ENCODE measurements at regions not wholly inside any gene's neighbourhood (a gene's known extent, or its start where the extent isn't known, plus 50 kb on each side); places are given as distances from the start of the nearest gene placed in this dataset.

GRCh38 chr3:4197670-4198069 lies 105.5 kb upstream of the SETMAR start:
- TF ChIP-seq JUND (IDR thresholded peaks at IDR 0.05) = no peak
- no peak for TF ChIP-seq CTCF (IDR thresholded peaks at IDR 0.05)
- no peak for TF ChIP-seq POLR2AphosphoS5 (IDR thresholded peaks at IDR 0.05; ENCODE audit: low read depth, low read length)
- TF ChIP-seq YY1 (IDR thresholded peaks at IDR 0.05; ENCODE audit: low read depth) = no peak
- TF ChIP-seq EZH2phosphoT487 (IDR thresholded peaks at IDR 0.05; ENCODE audit: borderline replicate concordance, low read depth) = no peak
- TF ChIP-seq USF1 (IDR thresholded peaks at IDR 0.05; ENCODE audit: borderline replicate concordance, low read depth) = no peak
- TF ChIP-seq GATA2 (CRISPR knock-in tag; IDR thresholded peaks at IDR 0.05) = no peak
- TF ChIP-seq FOXJ3 (CRISPR knock-in tag; IDR thresholded peaks at IDR 0.05) = no peak
- no peak for TF ChIP-seq GABPA (IDR thresholded peaks at IDR 0.05; ENCODE audit: low read depth)
- TF ChIP-seq TCF12 (IDR thresholded peaks at IDR 0.05) = no peak
